ENCODE measurements at regions not wholly inside any gene's neighbourhood (a gene's known extent, or its start where the extent isn't known, plus 50 kb on each side); places are given as distances from the start of the nearest gene placed in this dataset.
"Not testable (repeated sequence)": the region's sequence is repeated elsewhere in the genome, so short reads cannot be mapped to it uniquely, and the experiment has no call there.

GRCh38 chr5:110812639-110813038, 73.8 kb downstream of the SLC25A46 start:
- no peak for DNase-seq

- DNase-seq, result no peak
Observed at GRCh38 chr5:110815916-110816605, 77.3 kb downstream of the SLC25A46 start.

- DNase-seq, result no peak
Observed at GRCh38 chr5:110817459-110817858, 78.7 kb downstream of the SLC25A46 start.

- no peak for DNase-seq
Observed at GRCh38 chr5:110823571-110823970, 84.8 kb downstream of the SLC25A46 start.

- no peak for DNase-seq
Observed at GRCh38 chr5:110824936-110825441, 86.2 kb downstream of the SLC25A46 start.

- no peak for DNase-seq
Observed at GRCh38 chr5:110832683-110833082, 93.9 kb downstream of the SLC25A46 start.

GRCh38 chr5:110834933-110835332, 96.1 kb downstream of the SLC25A46 start:
- DNase-seq, result not testable (repeated sequence)

- no peak for DNase-seq
Observed at GRCh38 chr5:110836851-110837250, 98.0 kb downstream of the SLC25A46 start.

GRCh38 chr5:110838357-110838756, 99.5 kb downstream of the SLC25A46 start:
- DNase-seq, result not testable (repeated sequence)

- DNase-seq, result no peak
Observed at GRCh38 chr5:110838961-110839360, 100.2 kb downstream of the SLC25A46 start.

GRCh38 chr5:110840347-110840960, 101.6 kb downstream of the SLC25A46 start:
- no peak for DNase-seq

GRCh38 chr5:110841137-110841536, 102.3 kb downstream of the SLC25A46 start:
- no peak for DNase-seq

- no peak for DNase-seq
Observed at GRCh38 chr5:110842948-110843347, 104.1 kb downstream of the SLC25A46 start.

- DNase-seq, result no peak
Observed at GRCh38 chr5:110844251-110844650, 105.4 kb downstream of the SLC25A46 start.

GRCh38 chr5:110846398-110847001, 107.7 kb downstream of the SLC25A46 start:
- DNase-seq, result no peak

GRCh38 chr5:110851357-110851756, 112.5 kb downstream of the SLC25A46 start:
- DNase-seq, result no peak

GRCh38 chr5:110852053-110852452, 113.2 kb downstream of the SLC25A46 start:
- no peak for DNase-seq

GRCh38 chr5:110852541-110852940, 113.7 kb downstream of the SLC25A46 start:
- DNase-seq, result no peak

- no peak for DNase-seq
Observed at GRCh38 chr5:110853267-110853666, 114.5 kb downstream of the SLC25A46 start.

GRCh38 chr5:110854200-110854599, 115.4 kb downstream of the SLC25A46 start:
- no peak for DNase-seq

GRCh38 chr5:110855961-110856360, 117.2 kb downstream of the SLC25A46 start:
- no peak for DNase-seq

- DNase-seq, result no peak
Observed at GRCh38 chr5:110865400-110866094, 126.7 kb downstream of the SLC25A46 start.

- DNase-seq, result no peak
Observed at GRCh38 chr5:110869927-110870326, 131.1 kb downstream of the SLC25A46 start.
